Fibroblast of lung (primary cell): ENCODE measurements at regions not wholly inside any gene's neighbourhood (a gene's known extent, or its start where the extent isn't known, plus 50 kb on each side); places are given as distances from the start of the nearest gene placed in this dataset.

ENCODE experiments used
- DNase-seq, 2 donors: peaks; one replicate each; pipeline versions ENCODE4 v3.0.0 to v3.0.0-alpha.2; 2010; ENCODE audit warnings: low read depth in 2 of 2
- H2AFZ ChIP-seq: 2 replicates; pipeline ENCODE4 v1.5.1; 2012; ENCODE audit warnings: low read length, control low read depth, inconsistent platforms
- H3K27ac ChIP-seq: 2 replicates; pipeline ENCODE4 v1.5.1; 2011; ENCODE audit warnings: low read length, control low read depth; ENCODE audit not compliant: insufficient read depth
- H3K27me3 ChIP-seq: 2 replicates; pipeline ENCODE4 v1.5.1; 2011; ENCODE audit warnings: mild to moderate bottlenecking, low read length; ENCODE audit not compliant: control insufficient read depth, insufficient read depth
- H3K36me3 ChIP-seq: 2 replicates; pipeline ENCODE4 v1.5.1; 2011; ENCODE audit warnings: low read length; ENCODE audit not compliant: control insufficient read depth, insufficient read depth
- H3K4me1 ChIP-seq: 2 replicates; pipeline ENCODE4 v1.5.1; 2011; ENCODE audit warnings: low read length; ENCODE audit not compliant: control insufficient read depth, insufficient read depth; ENCODE audit errors: extremely low read depth
- H3K4me2 ChIP-seq: 2 replicates; pipeline ENCODE4 v1.5.1; 2011; ENCODE audit warnings: low read length, control low read depth; ENCODE audit not compliant: insufficient read depth; ENCODE audit errors: extremely low read depth
- H3K4me3 ChIP-seq, 4 experiments: fragments of 200-600 bp in 1 of 4; sonication (generic) in 1 of 4; replicated peaks in 1 of 4; 2 replicates each; pipeline ENCODE4 v1.5.1; 2011 to 2016; ENCODE audit warnings: low read length in 4 of 4, low read depth in 3 of 4, mild to moderate bottlenecking in 3 of 4, control low read depth in 2 of 4, inconsistent platforms in 1 of 4, mixed read lengths in 1 of 4; ENCODE audit not compliant: insufficient read depth in 1 of 4; ENCODE audit errors: control extremely low read depth in 1 of 4
- H3K79me2 ChIP-seq: 2 replicates; pipeline ENCODE4 v1.5.1; 2012; ENCODE audit warnings: mild to moderate bottlenecking, low read length, inconsistent platforms; ENCODE audit not compliant: control insufficient read depth, insufficient read depth
- H3K9ac ChIP-seq: 2 replicates; pipeline ENCODE4 v1.5.1; 2011; ENCODE audit warnings: mild to moderate bottlenecking, low read length, control low read depth; ENCODE audit not compliant: insufficient read depth
- H3K9me3 ChIP-seq: 2 replicates; pipeline ENCODE4 v1.5.1; 2012; ENCODE audit warnings: low read depth, low read length; ENCODE audit not compliant: control insufficient read depth, insufficient read depth
- H4K20me1 ChIP-seq: 2 replicates; pipeline ENCODE4 v1.5.1; 2011; ENCODE audit warnings: low read length; ENCODE audit not compliant: control insufficient read depth, insufficient read depth; ENCODE audit errors: extremely low read depth
- CTCF ChIP-seq, 2 donors: IDR thresholded peaks in 1 of 2; conservative IDR thresholded peaks in 1 of 2; 1 replicate in 1 of 2; 2 replicates in 1 of 2; pipeline ENCODE4 v1.5.1; 2011 to 2012; ENCODE audit warnings: low read length in 2 of 2, control low read depth in 1 of 2, inconsistent platforms in 1 of 2, low read depth in 1 of 2, mild to moderate bottlenecking in 1 of 2
- EZH2 ChIP-seq: IDR thresholded peaks from 2 replicates; pipeline ENCODE4 v1.5.1; 2012; ENCODE audit warnings: low read length, control low read depth, mild to moderate bottlenecking; ENCODE audit errors: missing control alignments

- no peak overlapping the region for H2AFZ ChIP-seq
- no peaks in the 10 kb centered on the region for H3K36me3 ChIP-seq
- TF ChIP-seq EZH2 = no peak
- no peak overlapping the region for H3K4me2 ChIP-seq
- H4K20me1 ChIP-seq = no peaks in the 10 kb centered on the region
- H3K79me2 ChIP-seq = no peaks in the 10 kb centered on the region
- no peak overlapping the region for H3K4me3 ChIP-seq
- DNase-seq = peak in 1 of 2 donors; percentile 59
- H3K27ac ChIP-seq = no peak overlapping the region
- H3K9me3 ChIP-seq = no peaks in the 10 kb centered on the region
- no peak overlapping the region for H3K9ac ChIP-seq
- H3K4me1 ChIP-seq = peaks cover 11% of the 10 kb centered on the region
- H3K27me3 ChIP-seq = no peaks in the 10 kb centered on the region
These were observed 140.0 kb upstream of the UBE2E1 start for GRCh38 chr3:23665741-23666140.

- no peaks in the 10 kb centered on the region for H4K20me1 ChIP-seq
- no peak for DNase-seq
- no peak overlapping the region for H3K4me2 ChIP-seq
- no peaks in the 10 kb centered on the region for H3K79me2 ChIP-seq
- H3K27me3 ChIP-seq = no peaks in the 10 kb centered on the region
- H3K9ac ChIP-seq = no peak overlapping the region
- no peak overlapping the region for H3K27ac ChIP-seq
- no peaks in the 10 kb centered on the region for H3K9me3 ChIP-seq
- peaks cover 11% of the 10 kb centered on the region for H3K4me1 ChIP-seq
- no peaks in the 10 kb centered on the region for H3K36me3 ChIP-seq
- no peak overlapping the region for H2AFZ ChIP-seq
- no peak overlapping the region for H3K4me3 ChIP-seq
- TF ChIP-seq CTCF (conservative IDR thresholded peaks at IDR 0.05 in 1 of 2, IDR thresholded peaks at IDR 0.05 in 1 of 2; ENCODE audit: low read depth in 1 of 2, low read length in 2 of 2) (no peak), EZH2 (no peak)
These were observed 138.9 kb upstream of the UBE2E1 start for GRCh38 chr3:23666818-23667217.

GRCh38 chr3:23667536-23668429 lies 138.0 kb upstream of the UBE2E1 start:
- H2AFZ ChIP-seq = no peak overlapping the region
- no peaks in the 10 kb centered on the region for H3K79me2 ChIP-seq
- no peak overlapping the region for H3K9ac ChIP-seq
- H3K4me3 ChIP-seq = no peak overlapping the region
- no peaks in the 10 kb centered on the region for H3K9me3 ChIP-seq
- no peaks in the 10 kb centered on the region for H3K27me3 ChIP-seq
- peak in 1 of 2 donors; percentile 46 for DNase-seq
- peak overlapping the region; percentile 9 for H3K27ac ChIP-seq
- TF ChIP-seq CTCF (conservative IDR thresholded peaks at IDR 0.05 in 1 of 2, IDR thresholded peaks at IDR 0.05 in 1 of 2; ENCODE audit: low read depth in 1 of 2, low read length in 2 of 2) (no peak), EZH2 (no peak)
- peaks cover 9% of the 10 kb centered on the region for H3K4me1 ChIP-seq
- H3K36me3 ChIP-seq = no peaks in the 10 kb centered on the region
- no peaks in the 10 kb centered on the region for H4K20me1 ChIP-seq
- no peak overlapping the region for H3K4me2 ChIP-seq
